GM12872 (cell line): ENCODE measurements at regions not wholly inside any gene's neighbourhood (a gene's known extent, or its start where the extent isn't known, plus 50 kb on each side); places are given as distances from the start of the nearest gene placed in this dataset.

Source experiments
- CTCF ChIP-seq: IDR thresholded peaks from 3 replicates; pipeline ENCODE4 v1.5.1; 2011; ENCODE audit warnings: low read depth, mild to moderate bottlenecking, low read length, moderate library complexity; ENCODE audit not compliant: insufficient read depth

GRCh38 chr13:89554801-89555200 is 1792.7 kb upstream of the MIR17HG start:
- TF ChIP-seq CTCF = no peak

DNA sequence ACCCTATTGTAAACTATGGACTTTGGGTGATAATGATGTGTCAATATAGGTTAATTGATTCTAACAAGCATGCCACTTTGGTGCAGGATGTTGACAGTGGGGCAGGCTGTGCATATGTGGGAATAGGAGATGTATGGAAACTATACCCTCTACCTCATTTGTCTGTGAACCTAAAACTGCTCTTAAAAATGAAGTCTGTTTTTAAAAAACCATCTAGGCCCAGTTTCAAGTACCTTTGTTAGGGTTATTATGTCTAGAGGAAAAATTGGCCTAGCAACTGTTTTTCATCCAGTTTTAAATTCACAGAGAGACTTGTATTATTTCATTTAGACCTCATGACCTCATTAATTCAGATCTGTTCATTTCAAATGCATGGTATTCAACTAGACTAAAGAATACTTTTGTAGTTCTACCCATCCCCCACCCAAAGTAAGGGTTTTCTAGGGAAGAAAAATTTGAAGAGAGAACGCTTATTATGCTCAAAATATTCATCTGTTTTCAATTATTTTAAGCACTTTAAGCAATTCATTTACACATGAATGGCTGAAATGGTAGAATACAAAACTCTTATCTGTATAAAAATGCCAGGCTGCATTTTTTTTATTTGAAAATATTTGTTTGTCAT is 1781.9 kb upstream of the MIR17HG start:
- no peak for TF ChIP-seq CTCF

DNA sequence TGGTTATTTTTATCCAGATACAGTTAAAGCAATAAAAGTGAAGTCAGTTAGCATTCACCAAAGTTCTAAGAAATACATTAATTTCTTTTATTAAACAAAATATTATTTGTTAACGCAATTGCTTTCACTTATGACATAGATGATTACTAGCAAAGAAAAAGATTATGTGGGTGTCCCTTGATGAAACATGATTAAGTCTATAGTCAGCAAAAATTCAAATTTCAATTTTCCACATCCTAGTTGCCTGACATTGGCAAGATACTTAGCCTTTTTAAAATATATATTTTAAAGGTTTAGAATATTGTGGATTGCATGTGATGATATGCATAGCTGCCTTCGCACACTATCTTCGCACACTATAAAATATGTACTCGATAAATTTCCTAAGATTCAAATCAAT is 1780.5 kb upstream of the MIR17HG start:
- TF ChIP-seq CTCF = no peak

- no peak for TF ChIP-seq CTCF
Measured at GRCh38 chr13:89568276-89568675, 1779.2 kb upstream of the MIR17HG start.

- TF ChIP-seq CTCF = no peak
Measured at GRCh38 chr13:89568746-89569145, 1778.7 kb upstream of the MIR17HG start.

GRCh38 chr13:89571676-89572075 is 1775.8 kb upstream of the MIR17HG start:
- TF ChIP-seq CTCF = no peak

- no peak for TF ChIP-seq CTCF
Measured at GRCh38 chr13:89574077-89574476, 1773.4 kb upstream of the MIR17HG start.
